GM23338 (cell line): ENCODE measurements at regions not wholly inside any gene's neighbourhood (a gene's known extent, or its start where the extent isn't known, plus 50 kb on each side); places are given as distances from the start of the nearest gene placed in this dataset.
A peak's percentile ranks its signal among the peaks of the same experiment; 100 is the strongest.

ENCODE experiments used
- CREB1 ChIP-seq: fragments of 250-450 bp; sonication (Bioruptor Pico); IDR thresholded peaks from 2 replicates; pipeline ENCODE4 v1.5.0; 2020; ENCODE audit warnings: low read depth, mild to moderate bottlenecking, moderate library complexity
- CTCF ChIP-seq, 2 experiments: fragments of 200-600 bp in 1 of 2; sonication (generic) in 1 of 2; conservative IDR thresholded peaks; 2 replicates each; pipeline versions ENCODE4 v1.5.1 to v1.6.1; 2016 to 2017; ENCODE audit warnings: antibody characterized with exemption in 2 of 2, low read depth in 2 of 2, mild to moderate bottlenecking in 2 of 2, moderate library complexity in 1 of 2
- EZH2 ChIP-seq: fragments of 200-600 bp; sonication (generic); IDR thresholded peaks from one replicate; pipeline ENCODE4 v1.8.0; 2017; ENCODE audit warnings: antibody characterized with exemption, mild to moderate bottlenecking, low read depth; ENCODE audit not compliant: unreplicated experiment
- EZH2phosphoT487 ChIP-seq: fragments of 200-600 bp; sonication (generic); IDR thresholded peaks from one replicate; pipeline ENCODE4 v1.8.1; 2018; ENCODE audit warnings: antibody characterized with exemption; ENCODE audit not compliant: unreplicated experiment
- JUNB ChIP-seq: IDR thresholded peaks from one replicate; pipeline ENCODE4 v1.6.1; 2016; ENCODE audit warnings: antibody characterized with exemption; ENCODE audit not compliant: unreplicated experiment
- NANOG ChIP-seq: IDR thresholded peaks from 2 replicates; pipeline ENCODE4 v1.6.1; 2016; ENCODE audit warnings: antibody characterized with exemption, borderline replicate concordance
- POLR2AphosphoS5 ChIP-seq: IDR thresholded peaks from 2 replicates; pipeline ENCODE4 v1.6.1; 2016; ENCODE audit warnings: antibody characterized with exemption, low read depth
- REST ChIP-seq: IDR thresholded peaks from one replicate; pipeline ENCODE4 v1.6.1; 2018; ENCODE audit warnings: antibody characterized with exemption; ENCODE audit not compliant: unreplicated experiment
- ZNF114 ChIP-seq: fragments of 250-450 bp; sonication (Bioruptor Pico); IDR thresholded peaks from 2 replicates; pipeline ENCODE4 v1.5.0; 2020; ENCODE audit warnings: mild to moderate bottlenecking, moderate library complexity
- ZNF331 ChIP-seq: fragments of 250-450 bp; sonication (Bioruptor Pico); IDR thresholded peaks from 2 replicates; pipeline ENCODE4 v1.5.0; 2020; ENCODE audit warnings: low read depth, mild to moderate bottlenecking, moderate library complexity
- TF ChIP-seq, protein P1 (sequence below): IDR thresholded peaks from 2 replicates; pipeline ENCODE4 v1.6.1; 2016; ENCODE audit warnings: antibody characterized with exemption

- TF ChIP-seq EZH2 (no peak), CTCF (conservative IDR thresholded peaks at IDR 0.05; ENCODE audit: low read depth in 2 of 2) (peak; percentile 84 to 95), EZH2phosphoT487 (no peak), POLR2AphosphoS5 (no peak), REST (no peak), CREB1 (CRISPR knock-in tag) (no peak), NANOG (no peak), ZNF114 (CRISPR knock-in tag) (no peak), ZNF331 (CRISPR knock-in tag) (no peak), JUNB (no peak)
- TF ChIP-seq, protein P1, sequence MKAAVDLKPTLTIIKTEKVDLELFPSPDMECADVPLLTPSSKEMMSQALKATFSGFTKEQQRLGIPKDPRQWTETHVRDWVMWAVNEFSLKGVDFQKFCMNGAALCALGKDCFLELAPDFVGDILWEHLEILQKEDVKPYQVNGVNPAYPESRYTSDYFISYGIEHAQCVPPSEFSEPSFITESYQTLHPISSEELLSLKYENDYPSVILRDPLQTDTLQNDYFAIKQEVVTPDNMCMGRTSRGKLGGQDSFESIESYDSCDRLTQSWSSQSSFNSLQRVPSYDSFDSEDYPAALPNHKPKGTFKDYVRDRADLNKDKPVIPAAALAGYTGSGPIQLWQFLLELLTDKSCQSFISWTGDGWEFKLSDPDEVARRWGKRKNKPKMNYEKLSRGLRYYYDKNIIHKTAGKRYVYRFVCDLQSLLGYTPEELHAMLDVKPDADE = no peak
These were observed 1288.5 kb downstream of the GATA3 start for GRCh38 chr10:9342885-9343570.
